GM12874 (cell line): ENCODE measurements at regions not wholly inside any gene's neighbourhood (a gene's known extent, or its start where the extent isn't known, plus 50 kb on each side); places are given as distances from the start of the nearest gene placed in this dataset.
A peak's percentile ranks its signal among the peaks of the same experiment; 100 is the strongest.

Source experiments
- TF ChIP-seq, protein P1 (sequence below): IDR thresholded peaks from 2 replicates; pipeline ENCODE4 v1.5.1; 2011; ENCODE audit warnings: low read depth, mild to moderate bottlenecking, control low read depth, low read length, moderate library complexity; ENCODE audit not compliant: insufficient read depth

DNA sequence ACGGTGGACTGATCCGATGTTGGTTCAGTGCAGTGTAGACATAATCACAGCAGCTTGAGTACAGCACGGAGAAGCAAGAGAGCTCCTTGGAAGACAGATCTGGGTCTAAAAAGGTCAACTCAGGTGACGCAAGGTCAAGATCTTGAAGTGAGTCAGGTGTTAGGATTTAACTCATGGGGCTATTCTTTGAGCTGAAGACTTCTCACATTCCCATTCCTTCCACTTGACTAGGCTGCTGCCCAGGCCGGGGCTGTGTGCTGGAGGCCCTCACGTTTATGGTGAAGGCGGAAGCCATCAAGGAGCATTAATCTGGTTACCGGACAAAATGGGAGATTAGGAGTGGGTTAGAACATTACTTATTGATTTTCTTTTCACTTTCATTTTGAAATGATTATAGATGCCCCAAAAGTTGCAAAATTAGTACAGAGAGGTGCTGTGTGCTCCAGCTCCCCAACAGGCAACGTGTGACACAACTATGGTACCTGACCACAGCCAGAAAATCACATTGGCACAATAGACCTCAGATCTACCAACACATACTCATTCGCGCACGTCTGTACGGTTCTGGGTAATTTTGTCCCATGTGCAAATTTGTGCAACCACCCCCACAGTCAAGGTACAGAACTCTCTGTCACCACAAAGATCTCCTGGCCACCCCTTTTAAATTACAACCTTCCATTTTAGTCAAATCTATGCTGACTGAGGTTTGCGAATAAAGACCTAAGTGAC is 77.6 kb upstream of the SEC11C start:
- TF ChIP-seq, protein P1, sequence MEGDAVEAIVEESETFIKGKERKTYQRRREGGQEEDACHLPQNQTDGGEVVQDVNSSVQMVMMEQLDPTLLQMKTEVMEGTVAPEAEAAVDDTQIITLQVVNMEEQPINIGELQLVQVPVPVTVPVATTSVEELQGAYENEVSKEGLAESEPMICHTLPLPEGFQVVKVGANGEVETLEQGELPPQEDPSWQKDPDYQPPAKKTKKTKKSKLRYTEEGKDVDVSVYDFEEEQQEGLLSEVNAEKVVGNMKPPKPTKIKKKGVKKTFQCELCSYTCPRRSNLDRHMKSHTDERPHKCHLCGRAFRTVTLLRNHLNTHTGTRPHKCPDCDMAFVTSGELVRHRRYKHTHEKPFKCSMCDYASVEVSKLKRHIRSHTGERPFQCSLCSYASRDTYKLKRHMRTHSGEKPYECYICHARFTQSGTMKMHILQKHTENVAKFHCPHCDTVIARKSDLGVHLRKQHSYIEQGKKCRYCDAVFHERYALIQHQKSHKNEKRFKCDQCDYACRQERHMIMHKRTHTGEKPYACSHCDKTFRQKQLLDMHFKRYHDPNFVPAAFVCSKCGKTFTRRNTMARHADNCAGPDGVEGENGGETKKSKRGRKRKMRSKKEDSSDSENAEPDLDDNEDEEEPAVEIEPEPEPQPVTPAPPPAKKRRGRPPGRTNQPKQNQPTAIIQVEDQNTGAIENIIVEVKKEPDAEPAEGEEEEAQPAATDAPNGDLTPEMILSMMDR: no peak

GRCh38 chr18:59062643-59063006 is 77.1 kb upstream of the SEC11C start:
- TF ChIP-seq, protein P1: no peak

GRCh38 chr18:59063300-59063906 is 76.3 kb upstream of the SEC11C start:
- TF ChIP-seq, protein P1: no peak

GRCh38 chr18:59063912-59064311 is 75.8 kb upstream of the SEC11C start:
- TF ChIP-seq, protein P1: no peak

- TF ChIP-seq, protein P1: no peak
Observed at GRCh38 chr18:59065684-59066083, 74.0 kb upstream of the SEC11C start.

DNA sequence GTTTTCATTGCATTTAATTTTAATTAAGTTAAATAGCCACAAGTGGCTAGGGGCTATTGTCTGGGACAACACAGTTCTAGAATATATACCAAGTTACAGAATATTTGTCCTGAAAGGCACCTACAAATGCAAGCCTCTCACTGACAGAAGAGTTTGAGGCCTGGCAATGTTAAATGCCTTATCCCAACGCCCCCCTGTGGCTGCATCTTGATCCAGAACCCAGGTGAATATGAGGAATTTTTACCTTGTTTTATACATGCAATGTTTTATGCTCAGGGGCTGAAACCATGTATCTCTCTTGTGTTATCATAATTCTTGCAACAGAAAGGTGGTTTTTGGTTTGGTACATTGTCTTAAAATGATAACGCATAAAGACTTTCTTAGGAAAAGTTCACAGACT is 71.8 kb upstream of the SEC11C start:
- TF ChIP-seq, protein P1: peak; percentile 40; the same call in 1 of the 2 replicates

DNA sequence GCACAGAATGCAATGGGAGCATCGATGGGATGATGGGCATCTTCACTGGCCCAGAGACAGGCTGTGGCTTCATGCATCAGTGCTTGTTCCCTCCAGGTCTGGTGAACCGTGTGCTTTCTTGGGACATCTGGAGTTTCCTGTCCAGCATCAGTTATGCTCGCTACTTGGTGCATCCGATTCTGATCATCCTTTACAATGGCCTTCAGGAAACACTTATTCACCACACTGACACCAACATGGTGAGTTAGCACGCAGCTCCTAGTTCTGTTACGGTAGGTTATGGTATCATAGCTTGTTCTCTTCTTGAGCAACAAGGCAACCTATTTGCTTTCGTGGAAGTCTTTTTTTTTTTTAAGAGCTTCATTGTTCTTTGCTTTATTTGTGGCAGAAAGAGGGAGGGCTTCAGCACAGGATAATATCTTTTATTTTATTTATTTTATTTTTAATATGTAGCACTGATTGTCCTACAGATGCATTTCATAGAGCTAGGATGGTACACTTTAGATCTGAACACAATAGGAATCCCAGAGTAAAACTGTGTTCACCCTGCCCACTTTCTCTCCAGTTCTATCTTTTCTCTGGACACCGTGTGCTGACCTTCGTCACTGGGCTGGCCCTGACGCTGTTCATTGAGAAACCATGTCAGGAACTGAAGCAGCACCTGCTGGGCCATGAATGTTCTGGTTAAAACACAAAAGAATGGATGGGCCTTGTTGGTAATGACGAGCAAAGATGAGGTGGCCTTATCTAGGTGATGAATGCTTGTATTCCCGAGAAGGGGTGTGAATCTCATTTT is 71.2 kb upstream of the SEC11C start:
- TF ChIP-seq, protein P1: no peak
